Myocyte (in vitro differentiated cells): ENCODE measurements at regions not wholly inside any gene's neighbourhood (a gene's known extent, or its start where the extent isn't known, plus 50 kb on each side); places are given as distances from the start of the nearest gene placed in this dataset.

Source experiments
- DNase-seq: peaks from one replicate; pipeline ENCODE4 v3.0.0-alpha.2; 2012; ENCODE audit warnings: low read depth

GRCh38 chr3:182201456-182202168 lies 489.9 kb downstream of the SOX2 start:
- DNase-seq, result no peak

- DNase-seq, result peak; percentile 58
These were observed 500.9 kb downstream of the SOX2 start for GRCh38 chr3:182212479-182213076.

- peak; percentile 29 for DNase-seq
These were observed 502.7 kb downstream of the SOX2 start for GRCh38 chr3:182214416-182214815.

- DNase-seq, result no peak
These were observed 504.2 kb downstream of the SOX2 start for GRCh38 chr3:182215881-182216280.

- no peak for DNase-seq
These were observed 504.7 kb downstream of the SOX2 start for GRCh38 chr3:182216311-182216970.

- DNase-seq, result no peak
These were observed 508.3 kb downstream of the SOX2 start for GRCh38 chr3:182220013-182220412.

GRCh38 chr3:182220471-182220870 lies 508.7 kb downstream of the SOX2 start:
- no peak for DNase-seq

- no peak for DNase-seq
These were observed 515.3 kb downstream of the SOX2 start for GRCh38 chr3:182226995-182227394.

- no peak for DNase-seq
These were observed 521.7 kb downstream of the SOX2 start for GRCh38 chr3:182233405-182233804.

GRCh38 chr3:182233957-182234356 lies 522.2 kb downstream of the SOX2 start:
- no peak for DNase-seq

GRCh38 chr3:182234881-182235280 lies 523.2 kb downstream of the SOX2 start:
- no peak for DNase-seq

- DNase-seq, result no peak
These were observed 523.8 kb downstream of the SOX2 start for GRCh38 chr3:182235504-182235903.

- DNase-seq, result peak; percentile 55
These were observed 526.4 kb downstream of the SOX2 start for GRCh38 chr3:182238126-182238525.

GRCh38 chr3:182239316-182239715 lies 527.6 kb downstream of the SOX2 start:
- no peak for DNase-seq

GRCh38 chr3:182240474-182240873 lies 528.7 kb downstream of the SOX2 start:
- DNase-seq, result no peak

- DNase-seq, result no peak
These were observed 529.6 kb downstream of the SOX2 start for GRCh38 chr3:182241196-182241765.

GRCh38 chr3:182241766-182242488 lies 530.2 kb downstream of the SOX2 start:
- DNase-seq, result peak; percentile 62

GRCh38 chr3:182242489-182242942 lies 530.8 kb downstream of the SOX2 start:
- no peak for DNase-seq

- DNase-seq, result no peak
These were observed 531.9 kb downstream of the SOX2 start for GRCh38 chr3:182243625-182244024.

GRCh38 chr3:182244222-182244971 lies 532.7 kb downstream of the SOX2 start:
- DNase-seq, result no peak

- no peak for DNase-seq
These were observed 533.3 kb downstream of the SOX2 start for GRCh38 chr3:182245059-182245458.
